DMS 273 treated with DMSO at 0.1 percent for 48 hours (cell line): ENCODE measurements at regions not wholly inside any gene's neighbourhood (a gene's known extent, or its start where the extent isn't known, plus 50 kb on each side); places are given as distances from the start of the nearest gene placed in this dataset.
"Not testable (repeated sequence)": the region's sequence is repeated elsewhere in the genome, so short reads cannot be mapped to it uniquely, and the experiment has no call there.

Source experiments
- DNase-seq: peaks from one replicate; lab custom pipeline; 2025; lab: John Stamatoyannopoulos, UW

DNA sequence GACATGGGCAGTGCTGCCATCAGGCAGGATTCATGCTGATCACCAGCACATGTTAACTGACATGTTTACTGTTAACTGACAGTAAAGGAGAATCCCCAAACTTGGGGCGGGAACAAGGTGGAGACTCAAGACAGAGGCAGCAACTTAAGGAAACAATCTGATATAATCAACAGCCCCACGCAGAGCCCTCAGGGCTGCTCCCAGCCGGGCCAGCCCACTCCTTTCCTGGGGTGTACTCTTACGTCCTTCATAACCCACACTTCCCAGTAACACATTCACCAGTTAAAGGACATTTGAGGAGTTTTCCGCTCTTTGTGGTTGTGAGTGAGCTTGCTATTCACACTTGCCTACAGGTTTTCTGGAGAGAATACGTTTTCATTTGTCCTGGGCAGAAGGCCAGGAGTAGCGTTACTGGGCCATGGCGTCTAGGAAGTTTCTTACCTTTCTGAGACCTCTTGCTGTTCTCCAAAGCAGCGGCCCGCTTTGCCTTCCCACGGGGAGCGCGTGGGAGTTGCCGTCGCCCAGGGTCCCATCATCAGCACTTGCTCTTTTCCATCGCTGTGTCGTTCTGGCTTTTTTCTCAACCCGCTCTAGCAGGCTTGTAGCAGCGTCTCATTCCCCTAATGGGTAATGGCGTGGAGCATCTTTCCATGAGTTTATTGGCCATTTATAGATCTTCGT, 56.4 kb downstream of the FOXF2 start:
- no peak for DNase-seq

GRCh38 chr6:1449896-1450295, 60.5 kb downstream of the FOXF2 start:
- DNase-seq, result no peak

DNA sequence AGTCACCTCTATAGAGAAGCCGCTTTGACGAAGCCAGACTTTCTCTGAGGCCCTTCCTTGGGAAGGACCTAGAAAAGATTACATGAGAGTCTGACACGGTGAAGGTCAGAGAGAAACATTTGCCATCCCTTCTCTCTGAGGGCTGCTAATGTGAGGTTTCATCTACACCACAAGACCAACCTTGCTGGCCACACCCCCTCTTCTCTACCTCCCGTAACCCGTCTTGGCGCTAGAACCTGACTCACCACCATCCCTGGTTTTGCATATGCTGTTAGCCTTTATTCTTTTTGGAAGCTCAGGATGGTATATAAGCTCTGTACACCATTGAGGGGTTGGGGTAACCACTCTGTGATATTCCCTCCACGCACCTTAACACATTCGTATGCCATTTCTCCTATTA, 63.6 kb downstream of the FOXF2 start:
- DNase-seq, result no peak

GRCh38 chr6:1456816-1457215, 67.4 kb downstream of the FOXF2 start:
- DNase-seq, result not testable (repeated sequence)

GRCh38 chr6:1461207-1461606, 71.8 kb downstream of the FOXF2 start:
- no peak for DNase-seq

GRCh38 chr6:1461736-1462135, 72.4 kb downstream of the FOXF2 start:
- no peak for DNase-seq

GRCh38 chr6:1463275-1463674, 73.9 kb downstream of the FOXF2 start:
- no peak for DNase-seq

GRCh38 chr6:1463751-1464426, 74.5 kb downstream of the FOXF2 start:
- no peak for DNase-seq

DNA sequence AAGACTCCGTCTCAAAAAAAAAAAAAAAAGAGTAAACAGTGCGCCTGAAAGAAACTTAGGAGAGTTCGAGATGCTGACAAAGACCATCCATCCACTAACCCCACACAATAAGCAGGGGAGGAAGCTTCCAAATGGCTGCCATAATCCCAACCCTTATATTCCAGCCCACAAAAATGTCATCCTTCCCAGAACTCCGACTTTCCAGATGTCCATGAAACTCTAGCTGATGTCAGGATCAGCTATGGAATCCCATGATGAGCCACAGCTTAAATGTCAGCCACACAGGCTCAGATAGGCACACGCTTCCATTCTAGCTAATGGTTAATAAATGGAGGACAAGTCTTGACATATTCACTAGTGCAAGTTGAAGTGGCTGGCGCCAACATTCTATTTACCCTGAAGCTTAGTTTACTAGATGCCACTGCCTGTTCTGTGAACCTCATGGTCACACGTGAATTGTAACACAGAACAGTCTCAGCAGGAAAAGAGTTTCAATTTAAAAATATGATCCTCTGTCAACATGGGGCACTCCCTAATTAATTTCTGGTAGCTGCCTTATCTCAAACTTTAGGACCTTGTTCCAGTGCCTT, 75.5 kb downstream of the FOXF2 start:
- DNase-seq, result no peak

DNA sequence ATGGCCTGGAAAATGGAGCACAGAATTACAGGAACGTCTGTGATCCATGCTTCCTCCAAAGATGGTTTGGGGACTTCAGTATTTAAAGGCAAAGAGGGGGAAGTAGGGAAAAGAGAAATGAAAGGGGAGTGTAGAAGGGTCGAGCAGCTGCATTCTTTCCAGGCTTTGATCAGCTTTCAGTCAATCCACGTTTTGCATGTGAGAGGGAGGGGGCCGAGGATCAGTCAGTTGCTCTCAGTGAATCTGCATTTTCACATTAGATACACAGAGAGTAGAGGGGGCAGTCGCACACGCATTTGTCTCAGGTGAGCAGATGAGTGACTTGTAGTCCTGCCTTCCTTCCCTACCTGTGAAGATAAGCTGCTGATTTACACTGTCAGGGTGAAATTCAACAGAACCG, 78.8 kb downstream of the FOXF2 start:
- DNase-seq, result no peak

DNA sequence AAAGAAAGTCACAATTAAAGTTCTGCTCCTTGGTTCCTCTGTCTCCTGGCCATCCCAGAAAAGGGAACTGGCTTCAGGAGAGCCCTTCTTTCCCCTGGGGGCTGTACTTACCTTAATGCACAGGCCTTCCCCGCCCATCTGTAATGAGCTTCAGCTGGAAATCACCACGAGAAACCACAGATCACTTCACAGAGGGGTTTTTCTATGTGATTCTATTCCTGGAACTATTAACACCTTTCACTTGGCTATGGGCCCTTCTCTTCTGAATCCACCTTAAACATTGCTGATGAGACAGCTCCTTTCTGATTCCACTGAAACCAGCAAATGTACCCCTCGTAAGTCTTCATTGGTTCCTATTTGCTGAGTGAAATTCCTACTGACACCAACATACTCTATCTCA, 80.7 kb downstream of the FOXF2 start:
- DNase-seq, result no peak

- DNase-seq, result no peak
Measured at GRCh38 chr6:1472643-1473042, 83.3 kb downstream of the FOXF2 start.

DNA sequence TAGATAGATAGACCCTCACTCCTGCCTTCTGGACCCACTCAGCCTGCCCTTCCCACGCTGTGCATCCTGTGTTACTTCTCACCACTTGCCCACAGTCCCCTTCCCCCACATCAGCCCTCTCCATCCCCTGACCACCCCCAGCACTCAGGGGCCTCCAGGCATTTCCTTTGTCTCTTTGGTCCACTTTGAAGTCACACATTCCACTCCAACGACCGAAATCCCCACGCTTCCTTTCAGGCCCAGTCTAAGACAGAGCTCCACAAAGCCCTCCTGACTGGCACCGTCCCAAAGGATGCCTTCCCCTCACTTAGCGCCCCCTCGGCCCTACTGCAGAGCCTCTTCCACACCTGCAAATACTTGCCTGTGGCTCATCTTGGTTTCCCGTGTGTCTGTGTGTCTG, 83.8 kb downstream of the FOXF2 start:
- DNase-seq, result no peak

DNA sequence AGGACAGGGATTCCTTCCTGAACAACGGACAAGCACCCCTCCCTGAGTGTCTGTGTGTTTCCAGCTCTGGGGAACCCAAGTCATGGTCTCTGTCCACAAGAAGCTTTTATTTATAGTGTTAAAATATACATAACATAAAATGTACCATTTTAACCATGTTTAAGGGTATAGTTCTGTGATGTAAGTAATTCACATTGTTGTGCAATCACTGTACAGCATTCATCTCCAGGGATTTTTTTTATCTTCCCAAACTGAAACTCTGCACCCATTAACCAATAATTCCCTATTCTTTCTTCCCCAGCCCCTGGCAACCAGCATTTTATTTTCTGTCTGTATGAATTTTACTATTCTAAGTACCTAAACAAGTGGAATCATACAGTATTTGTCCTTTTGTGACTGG, 84.2 kb downstream of the FOXF2 start:
- no peak for DNase-seq

DNA sequence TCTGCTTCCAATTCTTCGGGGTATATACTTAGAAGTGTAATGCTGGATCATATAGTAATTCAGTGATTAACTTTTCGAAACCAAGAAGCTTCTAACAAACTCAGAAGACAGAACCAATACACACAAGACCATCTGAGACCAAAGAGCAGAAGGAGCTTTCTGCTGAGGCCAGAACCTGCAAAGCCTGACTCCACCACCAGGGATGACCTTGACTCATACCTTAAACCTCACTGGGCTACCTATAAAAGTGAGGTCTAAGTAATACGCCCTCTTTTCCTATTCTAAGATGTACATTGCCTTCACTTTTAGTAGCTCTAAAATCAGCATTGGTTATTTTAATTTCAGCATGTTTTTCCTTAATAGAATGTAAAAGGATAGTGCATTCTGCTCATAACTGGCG, 84.8 kb downstream of the FOXF2 start:
- DNase-seq, result no peak

DNA sequence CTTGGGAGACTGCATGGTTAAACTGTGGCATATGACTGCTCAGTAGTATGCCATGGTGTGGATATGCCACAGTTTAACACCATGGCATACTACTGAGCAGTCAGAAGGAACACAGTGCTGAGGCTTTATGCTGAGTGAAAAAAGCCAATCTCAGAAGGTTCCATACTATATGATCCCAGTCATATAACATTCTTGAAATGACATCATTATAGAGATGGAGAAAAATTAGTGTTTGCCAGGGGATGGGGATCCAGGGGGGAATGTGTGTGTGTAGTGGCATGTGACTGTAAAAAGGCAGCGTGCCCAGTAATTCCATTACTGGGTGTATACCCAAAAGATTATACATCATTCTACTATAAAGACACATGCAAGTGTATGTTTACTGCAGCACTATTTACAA, 85.8 kb downstream of the FOXF2 start:
- DNase-seq, result no peak

DNA sequence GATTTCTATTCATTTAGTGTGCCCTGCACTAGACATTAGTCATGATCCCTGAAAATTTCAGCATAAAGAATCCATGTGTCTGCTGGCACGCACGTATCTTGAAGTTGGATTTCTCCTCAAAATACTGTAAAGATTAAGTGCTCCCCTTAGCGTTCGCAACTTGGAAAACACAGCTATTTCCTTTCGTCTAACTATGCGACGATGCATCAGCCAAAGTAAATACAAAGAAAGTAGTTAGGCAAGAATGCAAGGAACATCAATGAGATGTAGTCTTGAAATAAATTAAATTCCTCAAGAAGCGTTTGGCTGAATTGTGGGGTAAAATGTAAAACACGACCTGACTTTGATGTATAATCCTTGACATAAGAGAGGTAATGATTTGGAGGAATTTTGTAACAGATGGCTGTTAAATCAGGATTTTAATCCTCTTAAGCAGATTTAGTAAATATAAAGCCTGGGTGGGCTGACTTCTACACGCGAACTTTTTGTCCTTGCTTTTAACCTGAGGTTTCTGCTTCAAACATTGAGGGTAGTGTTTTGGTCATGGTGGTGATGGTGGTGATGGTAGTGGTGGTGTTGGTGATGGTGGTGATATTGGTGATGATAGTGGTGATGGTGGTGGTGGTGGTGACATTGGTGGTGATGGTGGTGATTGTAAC, 88.2 kb downstream of the FOXF2 start:
- DNase-seq, result no peak

- not testable (repeated sequence) for DNase-seq
Measured at GRCh38 chr6:1478163-1478826, 88.9 kb downstream of the FOXF2 start.

DNA sequence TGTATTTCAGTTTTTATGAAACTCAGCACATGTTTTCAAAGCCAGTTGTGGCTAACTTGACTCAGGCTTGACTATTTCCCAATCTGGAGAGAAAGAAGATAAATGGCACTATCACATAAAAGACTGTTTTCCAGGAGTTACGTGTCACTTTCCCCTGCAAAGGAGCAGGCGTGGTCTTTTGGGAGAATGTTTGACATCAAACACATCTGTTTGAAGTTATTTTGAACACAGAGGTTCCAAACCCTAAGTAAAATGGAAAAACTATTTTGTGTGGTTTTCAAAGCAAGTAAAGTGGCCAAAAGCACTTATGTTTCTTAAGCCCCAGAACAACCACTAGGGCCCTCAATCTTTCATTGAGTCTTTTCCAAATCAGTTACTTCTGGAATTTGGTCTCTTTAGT, 89.7 kb downstream of the FOXF2 start:
- DNase-seq, result no peak

DNA sequence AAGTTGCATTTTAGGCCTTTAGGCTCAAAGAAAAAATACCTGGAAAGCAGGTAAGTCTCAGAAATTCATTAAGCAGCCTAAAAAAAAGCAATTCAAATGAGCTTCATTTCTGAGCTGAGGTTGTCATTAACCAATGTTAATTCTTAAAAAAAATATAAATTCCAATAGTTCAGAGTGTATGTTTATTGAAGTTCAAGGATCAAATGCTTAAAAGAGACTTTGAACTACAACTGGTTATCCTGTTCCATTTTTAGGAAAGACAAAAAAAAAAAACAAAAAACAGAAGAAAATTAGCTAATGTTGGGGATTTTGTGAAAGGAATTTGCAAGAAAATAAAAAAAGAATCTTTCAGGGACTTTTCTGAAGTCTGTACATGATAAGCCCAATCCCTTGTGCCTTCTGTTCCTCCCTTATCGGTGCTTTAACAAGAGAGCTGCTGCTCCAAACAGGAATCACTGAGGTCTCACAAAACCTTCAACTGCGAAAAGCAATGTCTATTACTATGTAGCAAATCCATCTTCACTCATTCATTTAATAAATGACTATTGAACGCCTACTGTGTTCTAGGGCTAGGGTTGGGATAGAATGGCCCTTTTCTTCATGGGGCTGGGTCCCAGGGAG, 90.3 kb downstream of the FOXF2 start:
- no peak for DNase-seq

- DNase-seq, result no peak
Measured at GRCh38 chr6:1481286-1481685, 91.9 kb downstream of the FOXF2 start.
